DND-41 (cell line): ENCODE measurements at regions not wholly inside any gene's neighbourhood (a gene's known extent, or its start where the extent isn't known, plus 50 kb on each side); places are given as distances from the start of the nearest gene placed in this dataset.

Experiments
- CTCF ChIP-seq: IDR thresholded peaks from 2 replicates; pipeline ENCODE4 v1.5.1; 2012; ENCODE audit warnings: borderline replicate concordance, low read length, moderate library complexity, mild to moderate bottlenecking; ENCODE audit not compliant: poor library complexity, severe bottlenecking; ENCODE audit errors: extremely low read depth
- EZH2 ChIP-seq: IDR thresholded peaks from 3 replicates; pipeline ENCODE4 v1.6.1; 2012; ENCODE audit warnings: borderline replicate concordance, low read depth, mild to moderate bottlenecking, moderate library complexity, low read length, inconsistent platforms; ENCODE audit not compliant: severe bottlenecking

DNA sequence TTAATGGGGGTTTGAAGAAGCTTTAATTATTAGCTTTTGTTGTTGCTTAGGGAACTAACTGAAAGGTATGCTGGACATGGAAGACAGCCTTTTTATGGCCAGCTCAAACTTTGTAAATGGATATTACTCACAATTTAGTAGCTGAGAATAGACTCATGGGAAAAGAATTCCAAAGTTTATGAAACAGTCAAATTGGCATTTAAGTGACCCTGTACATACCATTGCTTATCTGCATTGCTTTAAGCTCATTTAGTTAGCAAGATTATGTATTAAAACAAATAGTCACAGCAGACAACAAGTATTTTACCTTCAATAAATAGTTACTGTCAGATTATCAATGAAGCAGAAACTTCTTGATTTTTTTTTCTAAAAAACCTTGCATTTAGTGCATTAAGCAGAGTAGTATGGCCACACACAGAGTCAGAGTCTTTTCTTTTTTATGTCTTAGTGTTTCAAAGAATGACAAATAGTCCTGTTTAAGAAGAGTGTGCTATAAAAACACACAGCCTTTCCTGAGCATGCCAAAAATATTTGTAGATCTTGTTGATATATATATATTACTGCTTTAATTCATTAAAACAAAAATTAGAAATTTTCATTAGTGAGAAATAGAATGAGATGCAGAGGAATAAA lies 102.2 kb downstream of the TTC6 start:
- TF ChIP-seq CTCF: no peak
- TF ChIP-seq EZH2: no peak
